ENCODE measurements at regions not wholly inside any gene's neighbourhood (a gene's known extent, or its start where the extent isn't known, plus 50 kb on each side); places are given as distances from the start of the nearest gene placed in this dataset.

- Histone ChIP-seq H3K27me3 (ENCODE audit: control insufficient read depth, insufficient read depth, low read length) (no peaks in the 10 kb centered on the region), H3K36me3 (ENCODE audit: control insufficient read depth, insufficient read depth, low read length) (no peaks in the 10 kb centered on the region), H3K4me3 (ENCODE audit: low read length) (no peak overlapping the region), H3K9me3 (ENCODE audit: control insufficient read depth, insufficient read depth, low read length) (no peaks in the 10 kb centered on the region), H3K27ac (ENCODE audit: low read length) (no peak overlapping the region), H3K4me1 (ENCODE audit: control insufficient read depth, insufficient read depth, low read length) (no peaks in the 10 kb centered on the region)
- DNase-seq (ENCODE audit: low read depth, low spot score), result no peak
These were observed 63.3 kb upstream of the EXOC2 start for GRCh38 chr6:756224-756623.

- no CpG with 5 or more reads among the region's 3 CpGs for WGBS (ENCODE audit: insufficient coverage, insufficient read length)
- Histone ChIP-seq H3K4me1 (ENCODE audit: control insufficient read depth, insufficient read depth, low read length) (no peaks in the 10 kb centered on the region), H3K4me3 (ENCODE audit: low read length) (no peak overlapping the region), H3K27me3 (ENCODE audit: control insufficient read depth, insufficient read depth, low read length) (no peaks in the 10 kb centered on the region), H3K36me3 (ENCODE audit: control insufficient read depth, insufficient read depth, low read length) (no peaks in the 10 kb centered on the region), H3K9me3 (ENCODE audit: control insufficient read depth, insufficient read depth, low read length) (no peaks in the 10 kb centered on the region), H3K27ac (ENCODE audit: low read length) (no peak overlapping the region)
- no peak for DNase-seq (ENCODE audit: low read depth, low spot score)
These were observed 61.3 kb upstream of the EXOC2 start for GRCh38 chr6:754202-754601.

- H3K9me3 ChIP-seq (ENCODE audit: control insufficient read depth, insufficient read depth, low read length), result no peaks in the 10 kb centered on the region
- no peaks in the 10 kb centered on the region for H3K4me1 ChIP-seq (ENCODE audit: control insufficient read depth, insufficient read depth, low read length)
- no peak for DNase-seq (ENCODE audit: low read depth, low spot score)
- H3K27me3 ChIP-seq (ENCODE audit: control insufficient read depth, insufficient read depth, low read length), result no peaks in the 10 kb centered on the region
- H3K36me3 ChIP-seq (ENCODE audit: control insufficient read depth, insufficient read depth, low read length), result no peaks in the 10 kb centered on the region
- WGBS (ENCODE audit: insufficient coverage, insufficient read length), result no CpG with 5 or more reads among the region's 3 CpGs
- H3K4me3 ChIP-seq (ENCODE audit: low read length), result no peak overlapping the region
- H3K27ac ChIP-seq (ENCODE audit: low read length), result no peak overlapping the region
These were observed 60.5 kb upstream of the EXOC2 start for GRCh38 chr6:753486-753885.

GRCh38 chr6:752438-752837, 59.5 kb upstream of the EXOC2 start:
- no peaks in the 10 kb centered on the region for H3K36me3 ChIP-seq (ENCODE audit: control insufficient read depth, insufficient read depth, low read length)
- no peak overlapping the region for H3K4me3 ChIP-seq (ENCODE audit: low read length)
- WGBS (ENCODE audit: insufficient coverage, insufficient read length), result no CpG with 5 or more reads among the region's 2 CpGs
- H3K27ac ChIP-seq (ENCODE audit: low read length), result no peak overlapping the region
- H3K27me3 ChIP-seq (ENCODE audit: control insufficient read depth, insufficient read depth, low read length), result no peaks in the 10 kb centered on the region
- H3K4me1 ChIP-seq (ENCODE audit: control insufficient read depth, insufficient read depth, low read length), result no peaks in the 10 kb centered on the region
- DNase-seq (ENCODE audit: low read depth, low spot score), result no peak
- H3K9me3 ChIP-seq (ENCODE audit: control insufficient read depth, insufficient read depth, low read length), result no peaks in the 10 kb centered on the region

GRCh38 chr6:751765-752164, 58.8 kb upstream of the EXOC2 start:
- Histone ChIP-seq H3K4me1 (ENCODE audit: control insufficient read depth, insufficient read depth, low read length) (no peaks in the 10 kb centered on the region), H3K9me3 (ENCODE audit: control insufficient read depth, insufficient read depth, low read length) (no peaks in the 10 kb centered on the region), H3K4me3 (ENCODE audit: low read length) (no peak overlapping the region), H3K36me3 (ENCODE audit: control insufficient read depth, insufficient read depth, low read length) (no peaks in the 10 kb centered on the region), H3K27me3 (ENCODE audit: control insufficient read depth, insufficient read depth, low read length) (no peaks in the 10 kb centered on the region), H3K27ac (ENCODE audit: low read length) (no peak overlapping the region)
- DNase-seq (ENCODE audit: low read depth, low spot score), result no peak
- no CpG with 5 or more reads among the region's 4 CpGs for WGBS (ENCODE audit: insufficient coverage, insufficient read length)

- Histone ChIP-seq H3K27me3 (ENCODE audit: control insufficient read depth, insufficient read depth, low read length) (no peaks in the 10 kb centered on the region), H3K36me3 (ENCODE audit: control insufficient read depth, insufficient read depth, low read length) (no peaks in the 10 kb centered on the region), H3K4me1 (ENCODE audit: control insufficient read depth, insufficient read depth, low read length) (no peaks in the 10 kb centered on the region), H3K4me3 (ENCODE audit: low read length) (no peak overlapping the region), H3K9me3 (ENCODE audit: control insufficient read depth, insufficient read depth, low read length) (no peaks in the 10 kb centered on the region), H3K27ac (ENCODE audit: low read length) (no peak overlapping the region)
- WGBS (ENCODE audit: insufficient coverage, insufficient read length), result no CpG with 5 or more reads among the region's 4 CpGs
- DNase-seq (ENCODE audit: low read depth, low spot score), result no peak
These were observed 55.0 kb upstream of the EXOC2 start for GRCh38 chr6:747921-748320.

- Histone ChIP-seq H3K36me3 (ENCODE audit: control insufficient read depth, insufficient read depth, low read length) (no peaks in the 10 kb centered on the region), H3K27ac (ENCODE audit: low read length) (no peak overlapping the region), H3K4me1 (ENCODE audit: control insufficient read depth, insufficient read depth, low read length) (no peaks in the 10 kb centered on the region), H3K27me3 (ENCODE audit: control insufficient read depth, insufficient read depth, low read length) (no peaks in the 10 kb centered on the region), H3K9me3 (ENCODE audit: control insufficient read depth, insufficient read depth, low read length) (no peaks in the 10 kb centered on the region), H3K4me3 (ENCODE audit: low read length) (no peak overlapping the region)
- DNase-seq (ENCODE audit: low read depth, low spot score), result no peak
- WGBS (ENCODE audit: insufficient coverage, insufficient read length), result no CpG with 5 or more reads among the region's 4 CpGs
These were observed 54.1 kb upstream of the EXOC2 start for GRCh38 chr6:747028-747427.

- no peaks in the 10 kb centered on the region for H3K4me1 ChIP-seq (ENCODE audit: control insufficient read depth, insufficient read depth, low read length)
- no CpG with 5 or more reads among the region's 7 CpGs for WGBS (ENCODE audit: insufficient coverage, insufficient read length)
- DNase-seq (ENCODE audit: low read depth, low spot score), result no peak
- no peaks in the 10 kb centered on the region for H3K9me3 ChIP-seq (ENCODE audit: control insufficient read depth, insufficient read depth, low read length)
- H3K27ac ChIP-seq (ENCODE audit: low read length), result no peak overlapping the region
- no peaks in the 10 kb centered on the region for H3K36me3 ChIP-seq (ENCODE audit: control insufficient read depth, insufficient read depth, low read length)
- H3K4me3 ChIP-seq (ENCODE audit: low read length), result no peak overlapping the region
- no peaks in the 10 kb centered on the region for H3K27me3 ChIP-seq (ENCODE audit: control insufficient read depth, insufficient read depth, low read length)
These were observed 51.9 kb upstream of the EXOC2 start for GRCh38 chr6:744666-745353.

GRCh38 chr6:743320-744096, 50.6 kb upstream of the EXOC2 start:
- Histone ChIP-seq H3K27ac (ENCODE audit: low read length) (no peak overlapping the region), H3K27me3 (ENCODE audit: control insufficient read depth, insufficient read depth, low read length) (no peaks in the 10 kb centered on the region), H3K36me3 (ENCODE audit: control insufficient read depth, insufficient read depth, low read length) (no peaks in the 10 kb centered on the region), H3K4me1 (ENCODE audit: control insufficient read depth, insufficient read depth, low read length) (no peaks in the 10 kb centered on the region), H3K9me3 (ENCODE audit: control insufficient read depth, insufficient read depth, low read length) (no peaks in the 10 kb centered on the region), H3K4me3 (ENCODE audit: low read length) (no peak overlapping the region)
- WGBS (ENCODE audit: insufficient coverage, insufficient read length), result 100% methylated on average over 1 of the region's 4 CpGs
- no peak for DNase-seq (ENCODE audit: low read depth, low spot score)
